H1 (cell line): ENCODE measurements at regions not wholly inside any gene's neighbourhood (a gene's known extent, or its start where the extent isn't known, plus 50 kb on each side); places are given as distances from the start of the nearest gene placed in this dataset.

ENCODE experiments used
- CTCF ChIA-PET: fragments of 300-600 bp; sonication (Branson Sonifier 250); formaldehyde crosslinking; loops from one replicate; lab custom pipeline; 2021; ENCODE audit not compliant: partially characterized antibody; lab: Charles Lee
- POLR2A ChIA-PET: fragments of 300-600 bp; sonication (Branson Sonifier 250); formaldehyde crosslinking; loops from one replicate; lab custom pipeline; 2021; ENCODE audit warnings: inconsistent platforms; ENCODE audit not compliant: partially characterized antibody; lab: Charles Lee
- DNase-seq, 2 experiments: peaks; one replicate each; pipeline versions ENCODE4 v3.0.0 to v3.0.0-alpha.2; 2010 to 2022; ENCODE audit warnings: low spot score in 2 of 2, low read depth in 1 of 2, mixed read lengths in 1 of 2
- FAIRE-seq: peaks from 2 replicates; lab custom pipeline; 2011; peaks lifted over from hg19 to GRCh38; lab: Jason Lieb, UNC
- H2AFZ ChIP-seq: 2 replicates; pipeline ENCODE4 v1.8.1; 2012; ENCODE audit warnings: low read length, inconsistent platforms
- H2AK5ac ChIP-seq: 2 replicates; pipeline ENCODE4 v1.6.1; 2013; ENCODE audit warnings: low read depth, low read length
- H2BK120ac ChIP-seq: replicated peaks from 2 replicates; pipeline ENCODE3; 2013; ENCODE audit warnings: low read depth, low read length, inconsistent platforms
- H2BK12ac ChIP-seq: 2 replicates; pipeline ENCODE4 v1.6.1; 2013; ENCODE audit warnings: low read depth, low read length
- H2BK15ac ChIP-seq: 2 replicates; pipeline ENCODE4 v1.6.1; 2013; ENCODE audit warnings: low read length
- H2BK20ac ChIP-seq: 2 replicates; pipeline ENCODE4 v1.6.1; 2013; ENCODE audit warnings: low read length
- H2BK5ac ChIP-seq: 2 replicates; pipeline ENCODE4 v1.6.1; 2013; ENCODE audit warnings: low read depth, low read length
- H3K14ac ChIP-seq: 2 replicates; pipeline ENCODE4 v1.6.1; 2013; ENCODE audit warnings: inconsistent platforms; ENCODE audit not compliant: insufficient read length
- H3K18ac ChIP-seq: 2 replicates; pipeline ENCODE4 v1.6.1; 2013; ENCODE audit warnings: low read length; ENCODE audit errors: extremely low read depth
- H3K23ac ChIP-seq: 2 replicates; pipeline ENCODE4 v1.6.1; 2013; ENCODE audit warnings: inconsistent platforms; ENCODE audit not compliant: insufficient read length
- H3K23me2 ChIP-seq: 2 replicates; pipeline ENCODE4 v1.6.1; 2013; ENCODE audit warnings: low read depth, low read length
- H3K27ac ChIP-seq: 2 replicates; pipeline ENCODE4 v1.6.1; 2011; ENCODE audit warnings: low read depth, low read length, inconsistent platforms
- H3K27me3 ChIP-seq, 4 experiments: replicated peaks in 1 of 4; 1 replicate in 1 of 4; 2 replicates in 3 of 4; pipeline versions ENCODE4 v1.6.1 to v1.8.1; 2011 to 2013; ENCODE audit warnings: low read length in 3 of 4, mild to moderate bottlenecking in 3 of 4, inconsistent platforms in 2 of 4, mixed read lengths in 2 of 4, moderate library complexity in 1 of 4; ENCODE audit not compliant: control insufficient read depth in 3 of 4, insufficient read depth in 3 of 4; ENCODE audit errors: extremely low read depth in 1 of 4
- H3K36me3 ChIP-seq, 4 experiments: 2 replicates each; pipeline versions ENCODE4 v1.6.1 to v1.8.1; 2011 to 2013; ENCODE audit warnings: mild to moderate bottlenecking in 4 of 4, low read length in 3 of 4, moderate library complexity in 2 of 4, control low read depth in 1 of 4, inconsistent platforms in 1 of 4; ENCODE audit not compliant: insufficient read depth in 4 of 4, control insufficient read depth in 2 of 4
- H3K4ac ChIP-seq: replicated peaks from 2 replicates; pipeline ENCODE3; 2013; ENCODE audit warnings: low read length, low read depth, mixed read lengths, inconsistent platforms; ENCODE audit not compliant: insufficient read length
- H3K4me1 ChIP-seq, 4 experiments: replicated peaks in 1 of 4; 1 replicate in 1 of 4; 2 replicates in 3 of 4; pipeline versions ENCODE4 v1.6.1 to v1.8.1; 2011 to 2013; ENCODE audit warnings: low read length in 3 of 4, inconsistent platforms in 2 of 4, mixed read lengths in 1 of 4; ENCODE audit not compliant: insufficient read depth in 4 of 4, control insufficient read depth in 3 of 4
- H3K4me2 ChIP-seq, 2 experiments: 2 replicates each; pipeline versions ENCODE4 v1.6.1 to v1.8.1; 2011 to 2013; ENCODE audit warnings: low read depth in 2 of 2, low read length in 2 of 2, control low read depth in 1 of 2, inconsistent platforms in 1 of 2, mild to moderate bottlenecking in 1 of 2; ENCODE audit not compliant: insufficient read depth in 1 of 2
- H3K4me3 ChIP-seq, 4 experiments: fragments of 200-600, 300-600 bp in 1 of 4; sonication (generic), shearing (Covaris generic), sonication (Bioruptor Twin) in 1 of 4; 2 replicates each; pipeline versions ENCODE4 v1.5.1 to v1.8.1; 2011 to 2016; ENCODE audit warnings: low read length in 4 of 4, low read depth in 3 of 4, control low read depth in 2 of 4, inconsistent platforms in 2 of 4, mild to moderate bottlenecking in 2 of 4, mixed read lengths in 1 of 4, moderate library complexity in 1 of 4; ENCODE audit not compliant: insufficient read depth in 2 of 4; ENCODE audit errors: extremely low read depth in 1 of 4
- H3K56ac ChIP-seq: replicated peaks from 2 replicates; pipeline ENCODE3; 2013; ENCODE audit warnings: low read depth, mild to moderate bottlenecking, mixed read lengths, low read length, inconsistent platforms; ENCODE audit not compliant: insufficient read length
- H3K79me1 ChIP-seq: 2 replicates; pipeline ENCODE4 v1.6.1; 2013; ENCODE audit warnings: low read depth, low read length, control low read depth
- H3K79me2 ChIP-seq, 2 experiments: 2 replicates each; pipeline versions ENCODE4 v1.6.1 to v1.8.1; 2012 to 2013; ENCODE audit warnings: low read length in 2 of 2, mild to moderate bottlenecking in 2 of 2, inconsistent platforms in 1 of 2; ENCODE audit not compliant: insufficient read depth in 2 of 2, control insufficient read depth in 1 of 2
- H3K9ac ChIP-seq, 4 experiments: replicated peaks in 1 of 4; 1 replicate in 1 of 4; 2 replicates in 3 of 4; pipeline versions ENCODE4 v1.6.1 to v1.8.1; 2011 to 2013; ENCODE audit warnings: low read depth in 3 of 4, low read length in 3 of 4, control low read depth in 2 of 4, mild to moderate bottlenecking in 2 of 4, moderate library complexity in 2 of 4, inconsistent platforms in 1 of 4; ENCODE audit errors: extremely low read depth in 1 of 4
- H3K9me3 ChIP-seq, 2 experiments: 2 replicates each; pipeline versions ENCODE4 v1.6.1 to v1.8.1; 2012 to 2013; ENCODE audit warnings: mild to moderate bottlenecking in 2 of 2, moderate library complexity in 2 of 2, control low read depth in 1 of 2, inconsistent platforms in 1 of 2, low read depth in 1 of 2, low read length in 1 of 2, mixed read lengths in 1 of 2; ENCODE audit not compliant: insufficient read depth in 2 of 2
- H4K20me1 ChIP-seq, 2 experiments: replicated peaks in 1 of 2; 2 replicates each; pipeline versions ENCODE3 to v1.8.1; 2011 to 2013; ENCODE audit warnings: inconsistent platforms in 2 of 2, low read length in 2 of 2, mild to moderate bottlenecking in 1 of 2; ENCODE audit not compliant: insufficient read depth in 2 of 2, control insufficient read depth in 1 of 2
- H4K5ac ChIP-seq: 2 replicates; pipeline ENCODE4 v1.6.1; 2013; ENCODE audit warnings: low read length, low read depth, mixed read lengths, inconsistent platforms; ENCODE audit not compliant: insufficient read length
- H4K8ac ChIP-seq: 2 replicates; pipeline ENCODE4 v1.8.0; 2013; ENCODE audit warnings: mild to moderate bottlenecking, moderate library complexity, low read length, inconsistent platforms; ENCODE audit not compliant: insufficient read depth; ENCODE audit errors: extremely low read depth
- H4K91ac ChIP-seq: replicated peaks from 2 replicates; pipeline ENCODE3; 2013; ENCODE audit warnings: low read length, mixed read lengths, inconsistent platforms; ENCODE audit not compliant: insufficient read length
- ATF3 ChIP-seq: IDR thresholded peaks from 2 replicates; pipeline ENCODE4 v1.6.1; 2011; ENCODE audit warnings: low read depth, mild to moderate bottlenecking, low read length; ENCODE audit not compliant: insufficient read depth
- CREB1 ChIP-seq: IDR thresholded peaks from 2 replicates; pipeline ENCODE4 v1.6.1; 2012; ENCODE audit warnings: inconsistent platforms
- KDM1A ChIP-seq: fragments of 200-600, 300-600 bp; sonication (generic); IDR thresholded peaks from 2 replicates; pipeline ENCODE4 v1.7.1; 2016; ENCODE audit warnings: mild to moderate bottlenecking, low read length, borderline replicate concordance
- POU5F1 ChIP-seq: IDR thresholded peaks from 2 replicates; pipeline ENCODE4 v1.6.1; 2011; ENCODE audit warnings: low read depth, mild to moderate bottlenecking, low read length, moderate library complexity
- RXRA ChIP-seq: IDR thresholded peaks from 2 replicates; pipeline ENCODE4 v1.6.1; 2011; ENCODE audit warnings: low read depth, mild to moderate bottlenecking, low read length, moderate library complexity; ENCODE audit not compliant: insufficient read depth
- SP1 ChIP-seq: IDR thresholded peaks from 2 replicates; pipeline ENCODE4 v1.6.1; 2011; ENCODE audit warnings: low read depth, low read length
- TCF12 ChIP-seq: IDR thresholded peaks from 2 replicates; pipeline ENCODE4 v1.6.1; 2011; ENCODE audit warnings: low read depth, mild to moderate bottlenecking, low read length
- ZNF274 ChIP-seq: IDR thresholded peaks from 2 replicates; pipeline ENCODE4 v1.7.0; 2012; ENCODE audit warnings: low read length, borderline replicate concordance; ENCODE audit errors: extremely low read depth
- WGBS, 2 experiments: shearing (Covaris generic) in 1 of 2; methylation state at CpG; one replicate each; pipeline versions ENCODE4 v1.1.6 to v1.1.7; 2013 to 2015; ENCODE audit warnings: low lambda C conversion rate in 2 of 2, mixed read lengths in 2 of 2, inconsistent platforms in 1 of 2, low coverage in 1 of 2, missing lambda C conversion rate in 1 of 2; ENCODE audit not compliant: insufficient replicate concordance in 2 of 2, insufficient coverage in 1 of 2, insufficient read length in 1 of 2; ENCODE audit errors: extremely low coverage in 1 of 2, missing lambda C conversion rate in 1 of 2; 5-methylcytosine and 5-hydroxymethylcytosine counted together

GRCh38 chr7:119708891-119709290, 564.1 kb upstream of the KCND2 start (continued):
- TF ChIP-seq TCF12, result no peak

GRCh38 chr7:119711104-119711503, 561.9 kb upstream of the KCND2 start:
- 86% methylated on average over 3 of the region's 3 CpGs; no CpG with 5 or more reads in 1 of the 2 experiments for WGBS, 2 experiments

More at GRCh38 chr7:119711104-119711503, 561.9 kb upstream of the KCND2 start:
- Histone ChIP-seq H3K18ac (no peak overlapping the region), H3K9me3 (no peaks in the 10 kb centered on the region), H3K4ac (no peak overlapping the region), H3K36me3 (no peaks in the 10 kb centered on the region), H3K79me1 (no peaks in the 10 kb centered on the region), H4K5ac (no peak overlapping the region), H2AK5ac (no peak overlapping the region), H2BK15ac (no peak overlapping the region), H3K4me2 (no peak overlapping the region), H2BK20ac (no peak overlapping the region), H3K9ac (no peak overlapping the region), H3K23me2 (no peaks in the 10 kb centered on the region), H2BK12ac (no peak overlapping the region), H3K23ac (no peak overlapping the region), H3K27ac (no peak overlapping the region), H3K4me3 (no peak overlapping the region), H2AFZ (no peak overlapping the region), H2BK5ac (no peak overlapping the region), H3K14ac (no peak overlapping the region), H3K4me1 (no peaks in the 10 kb centered on the region), H3K79me2 (no peaks in the 10 kb centered on the region), H4K91ac (no peak overlapping the region), H4K8ac (no peak overlapping the region), H2BK120ac (no peak overlapping the region), H4K20me1 (no peaks in the 10 kb centered on the region), H3K27me3 (no peaks in the 10 kb centered on the region), H3K56ac (no peak overlapping the region)
- no peak for FAIRE-seq
- TF ChIP-seq CREB1 (no peak), ZNF274 (no peak), POU5F1 (no peak), RXRA (no peak), SP1 (no peak), KDM1A (no peak), ATF3 (no peak)
- POLR2A ChIA-PET, result no interaction called here
- DNase-seq, result no peak
- CTCF ChIA-PET, result interaction anchor here (0.6 kb wide), 1 partner anchor 342 kb away, joined by 3 read pairs; no protein-coding TSS in a partner anchor
